ENCODE measurements at regions not wholly inside any gene's neighbourhood (a gene's known extent, or its start where the extent isn't known, plus 50 kb on each side); places are given as distances from the start of the nearest gene placed in this dataset.

DNA sequence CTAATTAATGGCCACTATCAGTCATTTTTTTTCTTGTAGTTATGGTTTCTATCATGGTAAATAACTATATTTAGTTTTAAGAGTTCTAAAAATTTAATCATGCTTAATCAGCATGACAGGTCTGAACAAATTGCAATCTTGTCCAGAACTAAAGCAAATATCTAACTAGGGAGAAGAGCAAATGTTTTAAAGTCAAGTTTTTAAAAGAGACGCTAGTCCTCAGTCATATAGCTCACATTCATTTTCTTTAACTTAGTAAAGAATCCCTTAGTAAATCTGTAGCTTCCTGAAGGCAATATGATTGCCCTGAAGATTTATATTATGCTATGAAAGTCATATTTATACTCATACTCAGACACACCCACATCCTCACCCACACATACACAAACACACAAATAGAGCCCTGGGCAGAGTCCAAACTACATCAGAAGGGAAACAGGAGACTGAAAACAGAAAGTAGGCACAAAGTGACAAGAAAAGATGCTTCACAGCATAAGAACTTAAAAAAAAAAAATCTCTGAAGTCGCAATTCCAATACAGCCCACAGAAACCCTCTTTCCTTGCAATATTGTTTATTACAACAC is 1149.1 kb downstream of the SI start:
- no peaks in the 10 kb centered on the region for H3K9me3 ChIP-seq
- H3K4me3 ChIP-seq: no peak overlapping the region
- H3K9ac ChIP-seq: no peak overlapping the region

DNA sequence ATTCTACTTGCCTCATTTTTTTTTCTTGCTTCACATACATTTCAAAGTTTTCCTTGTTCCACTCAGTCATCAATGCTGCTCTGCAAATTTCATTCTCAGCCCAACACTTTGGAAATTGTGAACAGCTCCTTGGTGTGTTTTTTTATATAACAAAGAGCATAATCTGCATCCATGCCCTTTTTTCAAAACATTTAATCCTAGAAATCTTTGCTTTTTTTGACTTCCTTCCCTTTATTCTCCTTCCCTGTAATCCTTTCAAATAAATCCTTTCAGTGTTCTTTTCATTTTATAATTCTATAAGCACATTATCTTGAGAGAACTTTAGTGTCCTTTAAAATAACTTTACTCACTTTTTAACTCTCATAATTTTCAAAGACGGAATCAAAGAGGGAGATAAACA is 1150.8 kb downstream of the SI start:
- no peaks in the 10 kb centered on the region for H3K36me3 ChIP-seq
- H3K4me2 ChIP-seq: no peak overlapping the region
- no peak overlapping the region for H3K27ac ChIP-seq
- H3K4me3 ChIP-seq: no peak overlapping the region
- H3K27me3 ChIP-seq: no peaks in the 10 kb centered on the region
- H3K9me3 ChIP-seq: no peaks in the 10 kb centered on the region
- no peak overlapping the region for H3K9ac ChIP-seq
- H4K20me1 ChIP-seq: no peaks in the 10 kb centered on the region
- no peaks in the 10 kb centered on the region for H3K4me1 ChIP-seq
- no peak for TF ChIP-seq Cebpa-rat (IDR thresholded peaks at IDR 0.05)

More for the DNA sequence above, 1149.1 kb downstream of the SI start:
- Histone ChIP-seq H3K4me1 (no peaks in the 10 kb centered on the region), H3K27me3 (no peaks in the 10 kb centered on the region), H3K4me2 (no peak overlapping the region), H3K27ac (no peak overlapping the region), H4K20me1 (no peaks in the 10 kb centered on the region), H3K36me3 (no peaks in the 10 kb centered on the region)
- no peak for TF ChIP-seq Cebpa-rat (IDR thresholded peaks at IDR 0.05)

DNA sequence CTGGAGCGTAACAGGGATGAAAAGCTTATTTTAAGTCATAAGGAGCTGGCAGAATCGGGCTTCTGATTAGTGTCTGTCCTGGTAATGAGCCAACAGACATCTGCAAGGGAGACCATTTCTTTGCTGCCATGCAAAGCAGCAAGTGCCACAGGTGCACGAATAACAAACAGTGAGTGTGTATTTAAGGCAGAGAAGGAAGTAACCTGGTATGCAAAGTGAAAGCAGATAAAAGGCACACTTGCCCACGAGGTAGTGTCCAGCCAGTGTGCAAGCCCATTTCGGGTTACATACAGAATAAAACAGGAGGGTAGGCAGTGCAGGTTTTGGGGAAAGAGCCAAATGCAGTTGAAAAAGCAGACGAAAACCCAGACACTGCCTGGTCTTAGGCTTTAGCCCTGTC is 1153.7 kb downstream of the SI start:
- H3K27ac ChIP-seq: no peak overlapping the region
- no peak overlapping the region for H3K4me2 ChIP-seq
- no peaks in the 10 kb centered on the region for H4K20me1 ChIP-seq
- H3K36me3 ChIP-seq: no peaks in the 10 kb centered on the region
- no peaks in the 10 kb centered on the region for H3K4me1 ChIP-seq
- TF ChIP-seq Cebpa-rat (IDR thresholded peaks at IDR 0.05): no peak
- H3K27me3 ChIP-seq: no peaks in the 10 kb centered on the region
- no peak overlapping the region for H3K9ac ChIP-seq
- no peak overlapping the region for H3K4me3 ChIP-seq
- H3K9me3 ChIP-seq: no peaks in the 10 kb centered on the region

- Histone ChIP-seq H3K4me3 (no peak overlapping the region), H3K27me3 (no peaks in the 10 kb centered on the region), H3K4me2 (no peak overlapping the region), H3K36me3 (no peaks in the 10 kb centered on the region), H3K27ac (no peak overlapping the region), H4K20me1 (no peaks in the 10 kb centered on the region), H3K9me3 (no peaks in the 10 kb centered on the region), H3K9ac (no peak overlapping the region), H3K4me1 (no peaks in the 10 kb centered on the region)
- TF ChIP-seq Cebpa-rat (IDR thresholded peaks at IDR 0.05): no peak
These were observed 1159.1 kb downstream of the SI start for GRCh38 chr3:163919154-163919553.

- no peak for TF ChIP-seq Cebpa-rat (IDR thresholded peaks at IDR 0.05)
These were observed 1161.4 kb downstream of the SI start for GRCh38 chr3:163916596-163917560.

GRCh38 chr3:163915280-163915679 is 1163.0 kb downstream of the SI start:
- TF ChIP-seq Cebpa-rat (IDR thresholded peaks at IDR 0.05): no peak
- Histone ChIP-seq H3K27ac (no peak overlapping the region), H3K36me3 (no peaks in the 10 kb centered on the region), H3K27me3 (no peaks in the 10 kb centered on the region), H3K4me1 (no peaks in the 10 kb centered on the region), H3K4me2 (no peak overlapping the region), H3K4me3 (no peak overlapping the region), H3K9me3 (no peaks in the 10 kb centered on the region), H4K20me1 (no peaks in the 10 kb centered on the region), H3K9ac (no peak overlapping the region)

More at GRCh38 chr3:163916596-163917560, 1161.4 kb downstream of the SI start:
- Histone ChIP-seq H3K36me3 (no peaks in the 10 kb centered on the region), H4K20me1 (no peaks in the 10 kb centered on the region), H3K27ac (no peak overlapping the region), H3K4me2 (no peak overlapping the region), H3K9me3 (no peaks in the 10 kb centered on the region), H3K4me1 (no peaks in the 10 kb centered on the region), H3K9ac (no peak overlapping the region), H3K4me3 (no peak overlapping the region), H3K27me3 (no peaks in the 10 kb centered on the region)

DNA sequence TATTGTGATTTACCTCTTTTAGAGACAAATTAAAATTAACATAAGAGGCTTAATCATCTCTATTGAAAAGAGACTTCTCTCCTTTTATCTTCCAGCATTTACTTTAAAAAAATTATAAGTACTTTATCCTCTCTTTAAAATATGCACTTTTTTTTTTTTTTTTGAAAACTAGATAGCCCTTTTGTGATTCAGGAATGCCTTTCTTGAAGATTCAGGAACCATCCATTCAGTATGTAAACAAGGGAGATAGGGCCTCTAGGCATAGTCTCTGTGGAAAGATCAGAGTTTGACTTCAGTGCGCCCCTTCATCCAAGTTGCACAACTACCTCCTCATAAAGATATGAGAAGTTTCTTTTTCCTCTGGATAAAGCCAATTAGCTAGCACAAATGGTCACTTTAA is 1163.7 kb downstream of the SI start:
- Histone ChIP-seq H3K27ac (no peak overlapping the region), H3K4me2 (no peak overlapping the region), H3K36me3 (no peaks in the 10 kb centered on the region), H3K4me3 (no peak overlapping the region), H3K9me3 (no peaks in the 10 kb centered on the region), H3K27me3 (no peaks in the 10 kb centered on the region), H3K4me1 (no peaks in the 10 kb centered on the region), H4K20me1 (no peaks in the 10 kb centered on the region), H3K9ac (no peak overlapping the region)
- TF ChIP-seq Cebpa-rat (IDR thresholded peaks at IDR 0.05): no peak

DNA sequence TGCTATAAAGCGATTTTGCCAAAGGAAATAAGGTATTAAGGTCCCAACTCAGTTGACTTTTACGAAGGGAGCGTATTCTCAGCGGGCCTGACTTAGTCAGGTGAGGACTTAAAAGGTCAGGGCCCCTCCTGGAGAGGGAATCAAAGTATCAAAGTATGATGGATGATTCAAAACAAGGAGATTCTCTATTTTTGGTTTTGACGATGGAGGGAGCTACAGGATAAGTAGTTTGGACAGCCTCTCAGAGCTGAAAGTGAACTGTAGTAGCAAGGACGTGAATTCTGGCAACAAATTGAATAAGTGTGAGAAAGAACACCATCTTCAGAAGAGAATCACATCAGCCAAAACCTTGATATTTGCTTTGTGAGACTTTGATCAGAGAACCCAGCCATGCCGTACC is 1186.5 kb downstream of the SI start:
- no peaks in the 10 kb centered on the region for H3K27me3 ChIP-seq
- H3K4me3 ChIP-seq: no peak overlapping the region
- H3K9ac ChIP-seq: no peak overlapping the region
- H3K4me1 ChIP-seq: no peaks in the 10 kb centered on the region
- no peak overlapping the region for H3K27ac ChIP-seq
- no peaks in the 10 kb centered on the region for H3K9me3 ChIP-seq
- H3K4me2 ChIP-seq: no peak overlapping the region
- no peaks in the 10 kb centered on the region for H3K36me3 ChIP-seq
- no peak for TF ChIP-seq Cebpa-rat (IDR thresholded peaks at IDR 0.05)
- no peaks in the 10 kb centered on the region for H4K20me1 ChIP-seq

- H3K27me3 ChIP-seq: no peaks in the 10 kb centered on the region
- no peaks in the 10 kb centered on the region for H4K20me1 ChIP-seq
- no peaks in the 10 kb centered on the region for H3K9me3 ChIP-seq
- H3K27ac ChIP-seq: no peak overlapping the region
- no peak overlapping the region for H3K4me2 ChIP-seq
- no peak for TF ChIP-seq Cebpa-rat (IDR thresholded peaks at IDR 0.05)
- H3K9ac ChIP-seq: no peak overlapping the region
- H3K36me3 ChIP-seq: no peaks in the 10 kb centered on the region
- no peaks in the 10 kb centered on the region for H3K4me1 ChIP-seq
- no peak overlapping the region for H3K4me3 ChIP-seq
These were observed 1187.6 kb downstream of the SI start for GRCh38 chr3:163890661-163891060.

GRCh38 chr3:163879172-163879571 is 1199.1 kb downstream of the SI start:
- Histone ChIP-seq H3K27ac (no peak overlapping the region), H3K36me3 (no peaks in the 10 kb centered on the region), H3K4me2 (no peak overlapping the region), H3K9me3 (peaks cover 12% of the 10 kb centered on the region), H4K20me1 (no peaks in the 10 kb centered on the region), H3K4me3 (no peak overlapping the region), H3K27me3 (no peaks in the 10 kb centered on the region), H3K9ac (no peak overlapping the region), H3K4me1 (no peaks in the 10 kb centered on the region)
- TF ChIP-seq Cebpa-rat (IDR thresholded peaks at IDR 0.05): no peak

Data from BLaER1 (cell line).